ENCODE measurements at regions not wholly inside any gene's neighbourhood (a gene's known extent, or its start where the extent isn't known, plus 50 kb on each side); places are given as distances from the start of the nearest gene placed in this dataset.
A peak's percentile ranks its signal among the peaks of the same experiment; 100 is the strongest.

GRCh38 chrX:104419211-104419610 is 146.8 kb upstream of the IL1RAPL2 start:
- H3K4me1 ChIP-seq (replicated peaks) = no peaks in the 10 kb centered on the region
- no peaks in the 10 kb centered on the region for H3K9me3 ChIP-seq
- no peaks in the 10 kb centered on the region for H3K36me3 ChIP-seq
- TF ChIP-seq POLR2A (IDR thresholded peaks at IDR 0.05) (no peak), CTCF (IDR thresholded peaks at IDR 0.05) (no peak), POLR2AphosphoS5 (IDR thresholded peaks at IDR 0.05) (no peak)
- intact Hi-C loops (cut with DNase I) = no loop called here
- no peaks in the 10 kb centered on the region for H3K27me3 ChIP-seq (replicated peaks; ENCODE audit: insufficient read depth)
- WGBS = 76% methylated on average over 1 of the region's 1 CpG
- H3K4me3 ChIP-seq = no peak overlapping the region
- DNase-seq (ENCODE audit: low spot score) = no peak
- H3K27ac ChIP-seq = no peak overlapping the region

- Histone ChIP-seq H3K4me3 (no peak overlapping the region), H3K4me1 (replicated peaks) (no peaks in the 10 kb centered on the region), H3K9me3 (no peaks in the 10 kb centered on the region), H3K27ac (no peak overlapping the region), H3K36me3 (no peaks in the 10 kb centered on the region), H3K27me3 (replicated peaks; ENCODE audit: insufficient read depth) (no peaks in the 10 kb centered on the region)
- no peak for DNase-seq (ENCODE audit: low spot score)
- WGBS = 93% methylated on average over 3 of the region's 3 CpGs
- intact Hi-C loops (cut with DNase I) = no loop called here
- TF ChIP-seq CTCF (IDR thresholded peaks at IDR 0.05) = no peak
- TF ChIP-seq POLR2A (IDR thresholded peaks at IDR 0.05) = no peak
- no peak for TF ChIP-seq POLR2AphosphoS5 (IDR thresholded peaks at IDR 0.05)
These were observed 154.2 kb upstream of the IL1RAPL2 start for GRCh38 chrX:104411800-104412199.

- WGBS = 100% methylated on average over 1 of the region's 1 CpG
- H3K4me1 ChIP-seq (replicated peaks) = no peaks in the 10 kb centered on the region
These were observed 145.7 kb upstream of the ESX1 start for GRCh38 chrX:104400387-104400786.

GRCh38 chrX:104392350-104392749 is 137.6 kb upstream of the ESX1 start:
- Histone ChIP-seq H3K9me3 (no peaks in the 10 kb centered on the region), H3K4me1 (replicated peaks) (no peaks in the 10 kb centered on the region), H3K27me3 (replicated peaks; ENCODE audit: insufficient read depth) (no peaks in the 10 kb centered on the region), H3K4me3 (no peak overlapping the region), H3K36me3 (no peaks in the 10 kb centered on the region), H3K27ac (no peak overlapping the region)
- WGBS = 36% methylated on average over 4 of the region's 4 CpGs
- intact Hi-C loops (cut with DNase I) = no loop called here
- DNase-seq (ENCODE audit: low spot score) = peak; percentile 4
- TF ChIP-seq CTCF (IDR thresholded peaks at IDR 0.05) (no peak), POLR2AphosphoS5 (IDR thresholded peaks at IDR 0.05) (no peak), POLR2A (IDR thresholded peaks at IDR 0.05) (no peak)

More at GRCh38 chrX:104400387-104400786, 145.7 kb upstream of the ESX1 start:
- H3K36me3 ChIP-seq = no peaks in the 10 kb centered on the region
- DNase-seq (ENCODE audit: low spot score) = no peak
- H3K27me3 ChIP-seq (replicated peaks; ENCODE audit: insufficient read depth) = no peaks in the 10 kb centered on the region
- intact Hi-C loops (cut with DNase I) = no loop called here
- TF ChIP-seq POLR2AphosphoS5 (IDR thresholded peaks at IDR 0.05) = no peak
- TF ChIP-seq CTCF (IDR thresholded peaks at IDR 0.05) = no peak
- TF ChIP-seq POLR2A (IDR thresholded peaks at IDR 0.05) = no peak
- H3K4me3 ChIP-seq = no peak overlapping the region
- H3K27ac ChIP-seq = no peak overlapping the region
- H3K9me3 ChIP-seq = no peaks in the 10 kb centered on the region

- intact Hi-C loops (cut with DNase I) = no loop called here
- WGBS = 50% methylated on average over 4 of the region's 4 CpGs
- Histone ChIP-seq H3K4me3 (no peak overlapping the region), H3K27ac (no peak overlapping the region), H3K4me1 (replicated peaks) (no peaks in the 10 kb centered on the region), H3K36me3 (no peaks in the 10 kb centered on the region), H3K27me3 (replicated peaks; ENCODE audit: insufficient read depth) (no peaks in the 10 kb centered on the region), H3K9me3 (no peaks in the 10 kb centered on the region)
- TF ChIP-seq POLR2A (IDR thresholded peaks at IDR 0.05) = no peak
- no peak for TF ChIP-seq POLR2AphosphoS5 (IDR thresholded peaks at IDR 0.05)
- no peak for TF ChIP-seq CTCF (IDR thresholded peaks at IDR 0.05)
- DNase-seq (ENCODE audit: low spot score) = no peak
These were observed 137.2 kb upstream of the ESX1 start for GRCh38 chrX:104391906-104392305.
